Uterus (tissue), 3 donors: ENCODE measurements at regions not wholly inside any gene's neighbourhood (a gene's known extent, or its start where the extent isn't known, plus 50 kb on each side); places are given as distances from the start of the nearest gene placed in this dataset.

Experiments
- DNase-seq, 2 donors: peaks; one replicate each; pipeline ENCODE4 v3.0.0-alpha.2; 2019 to 2020
- H3K27ac ChIP-seq, 2 donors: fragments of 200-600 bp; sonication (generic); 1 replicate in 1 of 2; 2 replicates in 1 of 2; pipeline ENCODE4 v1.5.1; 2016 to 2018
- H3K27me3 ChIP-seq, 2 donors: fragments of 200-600 bp; sonication (generic); one replicate each; pipeline ENCODE4 v1.5.1; 2018 to 2019; ENCODE audit warnings: control low read depth in 1 of 2
- H3K36me3 ChIP-seq, 2 donors: fragments of 200-600 bp; sonication (generic); one replicate each; pipeline ENCODE4 v1.5.1; 2019; ENCODE audit warnings: control low read depth in 1 of 2
- H3K4me1 ChIP-seq, 2 donors: fragments of 200-600 bp; sonication (generic); one replicate each; pipeline ENCODE4 v1.5.1; 2018 to 2019; ENCODE audit warnings: control low read depth in 1 of 2
- H3K4me3 ChIP-seq, 2 donors: fragments of 200-600 bp; sonication (generic); 1 replicate in 1 of 2; 2 replicates in 1 of 2; pipeline ENCODE4 v1.5.1; 2018 to 2019; ENCODE audit warnings: mild to moderate bottlenecking in 1 of 2
- H3K9me3 ChIP-seq, 2 donors: fragments of 200-600 bp; sonication (generic); one replicate each; pipeline ENCODE4 v1.5.1; 2019; ENCODE audit warnings: control low read depth in 1 of 2
- POLR2A ChIP-seq, 2 donors: fragments of 450-650 bp; IDR thresholded peaks; one replicate each; pipeline ENCODE4 v1.6.1; 2016; ENCODE audit warnings: antibody characterized with exemption in 2 of 2, mild to moderate bottlenecking in 1 of 2, moderate library complexity in 1 of 2
- intact Hi-C: fragments of 100-400 bp; cut with DNase I; formaldehyde crosslinking; loops from one replicate; pipeline ENCODE4 v1.15.1; 2023; ENCODE audit warnings: low total_unique reads
- TF ChIP-seq, protein P1 (sequence below), 4 experiments: fragments of 200-600 bp in 2 of 4; fragments of 450-650 bp in 2 of 4; sonication (generic) in 2 of 4; IDR thresholded peaks; one replicate each; pipeline ENCODE4 v1.5.1; 2016 to 2019; ENCODE audit warnings: antibody characterized with exemption in 4 of 4, mild to moderate bottlenecking in 2 of 4, moderate library complexity in 1 of 4
- donor health status: DM: yes; HTN: yes; CAD: no.

DNA sequence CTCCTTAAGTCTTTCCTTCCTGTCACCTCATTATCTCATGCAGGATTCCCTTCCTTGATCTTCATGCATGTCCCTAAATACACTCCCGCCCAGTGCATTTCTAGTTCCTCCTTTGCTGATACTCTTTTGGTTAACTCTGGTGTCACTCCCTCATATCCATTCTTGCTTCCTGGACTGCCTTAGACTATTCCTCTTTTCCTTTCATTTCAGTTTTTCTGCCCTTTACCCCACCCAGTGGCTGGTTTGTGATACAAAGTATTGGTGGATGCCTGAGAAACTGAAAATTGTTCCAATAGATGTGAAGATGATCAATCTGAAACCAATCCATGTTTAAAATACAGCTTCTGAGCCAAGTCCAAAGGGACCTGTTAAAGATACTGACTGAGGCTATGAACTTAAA is 553.8 kb upstream of the CAMK1G start:
- H3K27me3 ChIP-seq, result no peaks in the 10 kb centered on the region
- H3K9me3 ChIP-seq, result no peaks in the 10 kb centered on the region
- H3K36me3 ChIP-seq, result no peaks in the 10 kb centered on the region
- no peak overlapping the region for H3K4me3 ChIP-seq
- H3K4me1 ChIP-seq, result no peaks in the 10 kb centered on the region
- no peak for TF ChIP-seq POLR2A (IDR thresholded peaks at IDR 0.05)
- TF ChIP-seq, protein P1, sequence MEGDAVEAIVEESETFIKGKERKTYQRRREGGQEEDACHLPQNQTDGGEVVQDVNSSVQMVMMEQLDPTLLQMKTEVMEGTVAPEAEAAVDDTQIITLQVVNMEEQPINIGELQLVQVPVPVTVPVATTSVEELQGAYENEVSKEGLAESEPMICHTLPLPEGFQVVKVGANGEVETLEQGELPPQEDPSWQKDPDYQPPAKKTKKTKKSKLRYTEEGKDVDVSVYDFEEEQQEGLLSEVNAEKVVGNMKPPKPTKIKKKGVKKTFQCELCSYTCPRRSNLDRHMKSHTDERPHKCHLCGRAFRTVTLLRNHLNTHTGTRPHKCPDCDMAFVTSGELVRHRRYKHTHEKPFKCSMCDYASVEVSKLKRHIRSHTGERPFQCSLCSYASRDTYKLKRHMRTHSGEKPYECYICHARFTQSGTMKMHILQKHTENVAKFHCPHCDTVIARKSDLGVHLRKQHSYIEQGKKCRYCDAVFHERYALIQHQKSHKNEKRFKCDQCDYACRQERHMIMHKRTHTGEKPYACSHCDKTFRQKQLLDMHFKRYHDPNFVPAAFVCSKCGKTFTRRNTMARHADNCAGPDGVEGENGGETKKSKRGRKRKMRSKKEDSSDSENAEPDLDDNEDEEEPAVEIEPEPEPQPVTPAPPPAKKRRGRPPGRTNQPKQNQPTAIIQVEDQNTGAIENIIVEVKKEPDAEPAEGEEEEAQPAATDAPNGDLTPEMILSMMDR (IDR thresholded peaks at IDR 0.05), result no peak
- no peak overlapping the region for H3K27ac ChIP-seq
- DNase-seq, result no peak
- intact Hi-C loops, result no loop called here

DNA sequence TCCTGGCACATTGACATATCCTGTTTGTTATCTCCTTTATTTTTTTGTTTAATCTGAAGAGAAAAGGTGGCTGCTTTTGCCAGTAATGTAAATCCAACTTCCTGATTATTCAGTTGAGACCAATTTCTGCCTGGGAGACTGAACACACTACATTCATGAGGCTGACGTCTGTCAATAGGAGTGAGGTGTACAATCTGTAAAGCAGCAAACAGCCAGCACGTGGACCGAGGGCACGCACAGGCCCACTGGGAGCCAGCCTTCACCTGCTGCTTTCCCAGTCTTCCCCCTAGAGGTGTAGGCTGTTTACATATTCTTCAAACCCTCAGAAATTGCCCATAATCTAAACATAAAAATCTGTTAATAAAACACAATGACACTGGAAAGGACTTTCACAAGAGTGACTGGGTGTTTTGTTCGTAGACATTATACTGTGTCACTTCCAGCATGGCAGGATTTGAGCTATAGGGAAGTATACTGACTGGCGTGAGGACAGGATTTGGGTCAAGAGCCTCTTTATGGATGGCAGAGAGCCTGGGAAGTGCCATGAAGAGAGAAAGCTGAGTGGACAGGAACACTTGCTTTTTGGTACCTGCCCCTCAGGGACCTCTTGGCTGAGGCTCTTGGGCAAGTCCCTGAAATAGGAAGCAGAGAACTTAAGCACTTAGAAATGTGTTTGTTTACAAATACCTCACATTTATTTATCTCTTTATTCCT is 552.9 kb upstream of the CAMK1G start:
- Histone ChIP-seq H3K27me3 (no peaks in the 10 kb centered on the region), H3K36me3 (no peaks in the 10 kb centered on the region), H3K27ac (no peak overlapping the region), H3K9me3 (no peaks in the 10 kb centered on the region), H3K4me1 (no peaks in the 10 kb centered on the region), H3K4me3 (no peak overlapping the region)
- intact Hi-C loops, result no loop called here
- DNase-seq, result no peak
- TF ChIP-seq, protein P1 (IDR thresholded peaks at IDR 0.05), result no peak
- no peak for TF ChIP-seq POLR2A (IDR thresholded peaks at IDR 0.05)

DNA sequence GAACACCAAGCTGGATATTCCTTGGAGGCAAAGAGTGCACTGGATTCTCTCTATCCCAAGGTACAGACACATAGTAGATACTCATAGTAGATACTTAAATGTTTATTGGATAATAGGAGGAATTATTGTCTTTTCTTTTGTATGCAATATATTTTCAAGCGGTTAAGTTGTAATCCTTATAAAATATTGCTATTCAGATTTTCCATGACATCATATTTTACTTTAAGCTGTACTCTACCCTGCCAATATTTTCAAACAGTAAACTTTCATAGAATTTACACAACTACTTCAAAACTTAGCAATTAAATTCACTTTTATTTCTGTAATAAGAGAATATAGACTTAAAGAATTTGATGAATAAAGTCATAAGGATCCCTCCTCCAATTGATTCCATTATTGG is 546.5 kb upstream of the CAMK1G start:
- intact Hi-C loops, result no loop called here
- no peak for TF ChIP-seq POLR2A (IDR thresholded peaks at IDR 0.05)
- TF ChIP-seq, protein P1 (IDR thresholded peaks at IDR 0.05), result no peak
- H3K27me3 ChIP-seq, result no peaks in the 10 kb centered on the region
- H3K36me3 ChIP-seq, result no peaks in the 10 kb centered on the region
- no peak overlapping the region for H3K4me3 ChIP-seq
- no peak overlapping the region for H3K27ac ChIP-seq
- no peaks in the 10 kb centered on the region for H3K9me3 ChIP-seq
- DNase-seq, result no peak
- no peaks in the 10 kb centered on the region for H3K4me1 ChIP-seq

DNA sequence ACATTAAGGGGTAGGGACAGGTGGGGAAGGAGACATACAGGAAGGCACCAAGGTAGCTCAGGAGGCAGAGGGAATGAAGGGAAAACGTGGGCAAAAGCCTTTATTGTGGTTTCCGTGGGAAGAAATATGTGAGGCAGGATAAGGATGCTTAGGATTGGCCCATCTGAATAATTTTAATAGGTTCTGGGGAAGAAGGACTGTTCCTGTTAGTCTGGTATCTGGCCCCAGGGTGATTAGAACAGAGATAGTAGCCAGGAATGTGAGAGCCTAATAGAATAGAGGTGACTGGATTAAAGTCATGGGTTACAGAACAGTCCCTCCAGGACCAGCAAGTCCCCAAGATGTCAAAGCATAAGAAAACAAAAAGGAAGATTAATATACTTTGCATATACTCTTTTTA is 545.2 kb upstream of the CAMK1G start:
- DNase-seq, result no peak
- intact Hi-C loops, result no loop called here
- Histone ChIP-seq H3K36me3 (no peaks in the 10 kb centered on the region), H3K27ac (no peak overlapping the region), H3K9me3 (no peaks in the 10 kb centered on the region), H3K4me1 (no peaks in the 10 kb centered on the region), H3K27me3 (no peaks in the 10 kb centered on the region), H3K4me3 (no peak overlapping the region)
- TF ChIP-seq, protein P1 (IDR thresholded peaks at IDR 0.05), result no peak

DNA sequence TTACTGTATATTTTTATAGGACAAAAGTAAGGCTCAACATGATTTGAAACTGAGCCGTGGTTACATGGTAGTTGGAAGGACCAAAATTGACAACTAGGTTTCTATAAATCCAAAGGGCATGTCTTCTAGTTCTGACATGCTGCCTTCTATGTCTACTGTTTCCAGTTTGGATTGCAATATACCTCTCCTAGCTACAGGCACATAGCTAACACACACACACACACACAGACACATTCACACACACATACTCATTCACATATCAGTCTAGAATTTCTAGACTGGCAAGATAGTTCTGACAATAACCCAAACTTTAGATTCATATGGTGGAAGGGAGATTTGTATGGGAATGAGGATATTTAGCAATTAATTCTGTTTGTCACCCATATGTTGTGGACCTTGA is 544.8 kb upstream of the CAMK1G start:
- Histone ChIP-seq H3K4me1 (no peaks in the 10 kb centered on the region), H3K36me3 (no peaks in the 10 kb centered on the region), H3K27me3 (no peaks in the 10 kb centered on the region), H3K4me3 (no peak overlapping the region), H3K9me3 (no peaks in the 10 kb centered on the region), H3K27ac (no peak overlapping the region)
- TF ChIP-seq, protein P1 (IDR thresholded peaks at IDR 0.05), result no peak
- TF ChIP-seq POLR2A (IDR thresholded peaks at IDR 0.05), result no peak
- no peak for DNase-seq
- intact Hi-C loops, result no loop called here
